Putamen (tissue), 1 donor: ENCODE measurements at regions not wholly inside any gene's neighbourhood (a gene's known extent, or its start where the extent isn't known, plus 50 kb on each side); places are given as distances from the start of the nearest gene placed in this dataset.
"Not testable (repeated sequence)": the region's sequence is repeated elsewhere in the genome, so short reads cannot be mapped to it uniquely, and the experiment has no call there.

Experiments
- DNase-seq: peaks from one replicate; pipeline ENCODE4 v3.0.0-alpha.2; 2016; ENCODE audit warnings: low spot score

- DNase-seq = no peak
Observed at GRCh38 chr2:184203661-184204060, 394.7 kb upstream of the ZNF804A start.

GRCh38 chr2:184205048-184205596, 393.2 kb upstream of the ZNF804A start:
- DNase-seq = no peak

DNA sequence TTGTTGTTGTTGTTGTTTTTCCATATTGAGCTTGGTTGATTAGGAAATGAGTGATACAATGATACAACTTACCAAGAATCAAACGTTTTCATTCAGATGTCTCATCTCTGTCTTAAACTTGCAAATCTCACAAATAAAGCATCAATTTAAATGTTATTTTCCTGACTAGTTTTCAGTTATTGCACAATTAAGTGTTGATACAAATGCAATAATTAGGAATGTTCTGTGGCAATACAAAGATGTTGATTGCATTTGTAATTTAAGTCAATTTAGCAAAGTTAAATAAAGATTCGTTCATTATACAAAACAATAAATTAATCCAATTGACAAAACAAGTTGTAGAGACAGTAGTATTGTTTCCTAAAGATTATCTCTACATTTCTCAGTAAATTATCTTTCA, 392.3 kb upstream of the ZNF804A start:
- DNase-seq = no peak

DNA sequence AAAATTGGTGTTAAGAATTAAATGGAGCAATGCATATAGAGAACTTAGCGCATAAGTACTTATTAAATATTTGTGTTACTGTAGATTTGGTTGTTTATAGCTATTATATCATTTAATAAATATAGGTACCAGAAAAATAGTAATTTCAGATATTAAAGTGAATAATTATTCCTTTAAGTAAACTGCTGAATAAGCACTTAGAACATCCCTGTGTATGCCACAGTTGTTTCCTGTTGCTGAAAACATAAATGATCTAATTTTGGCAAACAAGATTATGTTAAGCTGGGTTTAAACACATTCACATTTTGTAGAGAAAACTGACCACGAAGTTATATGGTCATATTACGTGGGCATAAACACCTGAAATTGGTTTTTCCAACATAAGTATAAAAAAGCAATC, 388.0 kb upstream of the ZNF804A start:
- no peak for DNase-seq

DNA sequence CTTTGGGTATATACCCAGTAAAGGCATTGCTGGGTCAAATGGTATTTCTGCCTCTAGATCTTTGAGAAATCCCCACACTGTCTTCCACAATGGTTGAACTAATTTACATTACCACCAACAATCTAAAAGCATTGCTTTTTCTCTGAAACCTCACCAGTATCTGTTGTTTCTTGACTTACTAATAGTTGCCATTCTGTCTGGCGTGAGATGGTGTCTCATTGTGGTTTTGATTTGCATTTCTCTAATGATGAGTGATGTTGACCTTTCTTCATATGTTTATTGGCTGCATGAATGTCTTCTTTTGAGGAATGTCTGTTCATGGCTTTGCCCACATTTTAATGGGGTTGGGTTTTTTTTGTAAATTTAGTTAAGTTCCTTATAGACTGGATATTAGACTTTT, 382.6 kb upstream of the ZNF804A start:
- no peak for DNase-seq

- no peak for DNase-seq
Observed at GRCh38 chr2:184256611-184257010, 341.7 kb upstream of the ZNF804A start.

DNA sequence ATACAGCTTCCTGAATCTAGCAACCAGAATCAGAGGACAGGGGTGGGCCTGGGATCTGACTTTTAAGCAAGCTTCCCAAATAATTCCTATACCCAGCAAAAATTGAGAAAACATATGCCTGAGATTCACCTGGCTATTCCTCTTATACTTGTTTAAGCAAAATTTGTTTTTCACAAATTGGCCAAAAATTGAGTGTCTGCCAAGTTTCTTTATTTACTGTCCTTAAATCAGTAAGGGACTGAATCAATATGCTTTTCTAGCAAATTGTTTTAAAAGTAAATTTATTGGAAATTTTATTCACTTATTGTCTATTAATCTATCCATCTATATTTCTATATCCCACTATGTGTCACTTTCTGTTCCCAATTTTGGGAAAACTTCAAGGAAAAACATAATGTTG, 337.0 kb upstream of the ZNF804A start:
- no peak for DNase-seq

DNA sequence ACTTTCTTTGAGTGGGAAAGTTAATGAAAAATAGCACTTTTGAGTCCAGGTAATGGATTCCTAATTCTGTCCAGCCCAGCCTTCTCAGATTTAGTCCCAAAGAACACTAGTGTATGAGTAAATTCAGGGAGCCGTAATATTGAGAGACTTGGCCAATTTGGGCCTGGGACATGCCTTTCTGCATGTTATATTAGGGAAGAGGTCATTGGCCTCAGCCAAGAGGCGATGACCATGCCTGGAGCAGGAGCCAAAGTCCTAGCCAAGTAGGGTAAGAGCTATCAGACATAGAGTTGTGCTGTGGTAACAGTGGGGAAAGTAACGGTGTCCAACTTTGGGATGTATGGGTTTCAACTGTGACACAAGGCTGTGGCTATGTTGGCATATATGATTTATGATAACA, 336.5 kb upstream of the ZNF804A start:
- DNase-seq = no peak

DNA sequence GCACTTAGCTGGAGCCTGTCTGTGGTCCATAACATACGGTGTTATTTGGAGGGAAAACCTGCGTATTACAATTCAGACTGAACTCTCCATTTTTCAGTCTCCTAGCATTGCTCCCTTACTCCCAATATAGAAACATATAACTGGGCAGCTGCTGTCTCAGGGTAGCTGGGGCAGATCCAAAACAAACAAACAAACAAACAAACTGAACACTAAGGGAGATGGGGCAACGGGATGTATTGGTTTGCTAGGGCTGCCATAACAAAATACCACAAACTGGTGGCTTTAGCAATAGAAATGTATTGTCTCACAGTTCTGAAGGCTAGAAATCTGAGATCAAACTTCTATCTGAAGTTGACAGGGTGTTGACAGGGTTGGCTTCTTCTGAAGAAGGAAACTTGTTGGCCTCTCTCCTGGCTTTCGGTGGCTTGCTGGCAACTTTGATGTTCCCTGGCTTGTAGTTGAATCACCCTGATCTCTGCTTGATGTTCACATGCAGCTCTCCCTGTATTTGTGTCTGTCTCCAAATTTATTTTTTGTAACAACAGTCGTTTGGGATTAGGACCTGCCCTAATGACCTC, 329.3 kb upstream of the ZNF804A start:
- DNase-seq = no peak

DNA sequence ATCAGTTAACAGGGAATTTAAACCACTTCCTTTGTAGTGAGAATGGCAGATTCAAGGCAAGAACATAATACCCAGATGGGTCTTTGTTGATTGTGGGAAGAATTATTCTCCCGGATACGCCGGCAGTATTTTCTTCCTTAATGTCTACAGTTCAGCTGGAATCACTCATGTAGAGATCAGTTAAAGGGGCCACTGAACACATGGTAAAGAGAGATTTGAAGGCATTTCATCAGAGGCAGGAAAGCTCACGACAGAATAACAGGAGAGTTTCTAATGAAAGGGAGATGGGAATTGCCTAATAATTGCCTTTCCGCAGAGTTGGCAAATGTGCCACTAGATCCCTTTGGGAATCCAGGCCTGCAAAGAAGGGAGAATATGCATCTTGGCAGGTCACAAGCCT, 327.7 kb upstream of the ZNF804A start:
- no peak for DNase-seq

DNA sequence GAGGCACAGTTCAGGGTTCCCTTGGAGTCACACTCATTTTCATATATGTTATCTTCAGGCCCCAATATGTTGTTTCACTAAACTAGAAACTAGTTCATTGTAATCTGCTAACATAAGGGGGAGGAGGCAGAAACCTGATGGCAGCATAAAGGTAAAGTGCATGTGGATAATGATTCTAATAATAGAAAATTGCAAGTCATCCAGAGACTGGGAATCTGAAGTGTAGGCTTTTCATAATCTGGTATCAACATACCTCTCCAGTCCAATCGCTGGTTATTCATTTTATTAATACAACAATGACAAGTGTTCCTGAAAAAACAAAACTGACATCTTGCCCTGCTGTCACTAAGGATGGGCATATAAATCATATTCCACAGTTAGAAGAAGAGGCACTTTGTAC, 326.3 kb upstream of the ZNF804A start:
- no peak for DNase-seq

DNA sequence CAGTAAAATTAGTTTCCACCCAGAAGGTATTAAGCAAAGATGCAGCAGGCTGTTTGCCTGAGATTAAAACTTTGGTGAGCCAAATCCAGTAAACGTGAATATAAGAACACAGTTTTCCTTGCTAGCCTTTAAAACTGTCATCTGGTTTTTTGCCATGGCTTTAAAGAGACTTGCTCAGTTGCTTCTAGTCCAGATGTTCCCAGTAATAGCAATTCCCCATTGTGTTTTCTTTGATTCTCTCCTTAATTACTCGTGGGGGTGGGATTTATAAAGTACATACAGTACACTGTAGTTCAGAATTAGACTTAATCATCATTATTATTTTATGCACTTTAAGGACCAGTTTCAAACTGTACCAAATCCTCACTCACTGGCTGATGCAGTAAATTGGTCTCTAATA, 303.5 kb upstream of the ZNF804A start:
- no peak for DNase-seq

DNA sequence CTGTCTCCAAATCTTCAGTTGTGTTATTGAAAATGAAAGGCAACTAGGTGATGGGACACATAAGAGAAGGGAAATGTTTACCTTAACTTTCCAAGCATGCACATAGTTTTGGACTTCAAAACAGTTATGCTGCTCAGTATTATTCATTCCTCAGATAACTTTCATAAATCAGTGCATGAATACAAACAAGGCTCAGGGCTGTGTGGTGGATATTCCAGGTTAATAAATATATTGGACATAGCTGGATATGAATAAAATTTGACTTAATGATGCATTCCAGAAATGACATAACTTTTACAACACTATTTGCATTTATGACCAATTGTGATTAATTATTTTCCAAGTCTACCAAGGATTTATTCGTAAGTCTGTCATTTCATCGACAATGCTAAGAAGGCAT, 301.2 kb upstream of the ZNF804A start:
- no peak for DNase-seq

- no peak for DNase-seq
Observed at GRCh38 chr2:184302506-184302905, 295.8 kb upstream of the ZNF804A start.

- no peak for DNase-seq
Observed at GRCh38 chr2:184304006-184304405, 294.3 kb upstream of the ZNF804A start.

GRCh38 chr2:184305105-184305504, 293.2 kb upstream of the ZNF804A start:
- no peak for DNase-seq

DNA sequence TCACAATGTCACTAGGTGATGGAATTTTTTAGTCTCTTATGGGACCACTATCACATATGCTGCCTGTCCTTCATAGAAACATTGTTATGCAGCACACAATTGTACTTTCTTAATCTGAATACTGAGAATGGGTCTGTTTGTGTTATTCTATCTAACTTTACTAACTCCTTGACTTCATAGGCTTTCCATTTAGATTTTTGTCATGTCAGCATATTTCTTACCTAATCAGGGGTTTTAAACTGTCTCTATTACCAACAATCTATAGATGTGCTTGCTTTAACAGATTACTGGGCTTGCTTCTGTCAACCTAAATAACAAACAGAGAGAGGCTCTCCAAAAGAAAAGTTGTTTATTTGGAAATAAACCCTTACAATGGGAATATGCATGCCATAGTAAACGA, 289.6 kb upstream of the ZNF804A start:
- DNase-seq = no peak

- DNase-seq = no peak
Observed at GRCh38 chr2:184312970-184313369, 285.4 kb upstream of the ZNF804A start.

DNA sequence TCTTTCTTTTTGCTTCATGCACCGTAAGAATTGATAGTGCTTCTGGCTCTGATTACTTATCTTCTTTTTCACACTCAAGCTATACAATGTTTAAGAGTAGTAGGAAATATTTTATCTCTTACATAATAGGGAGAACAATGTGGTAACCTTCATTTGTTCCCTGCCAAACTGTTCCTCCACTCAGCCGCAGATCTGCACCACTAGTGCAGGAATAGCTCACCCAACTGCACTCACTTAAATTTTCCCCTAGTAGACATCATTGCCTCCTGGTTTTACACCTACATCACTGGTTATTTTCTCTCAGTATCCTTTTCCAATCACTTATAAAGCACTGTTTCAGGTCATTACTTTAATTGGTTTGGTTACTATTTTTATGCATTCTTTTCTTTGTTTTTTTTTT, 283.5 kb upstream of the ZNF804A start:
- DNase-seq = no peak

DNA sequence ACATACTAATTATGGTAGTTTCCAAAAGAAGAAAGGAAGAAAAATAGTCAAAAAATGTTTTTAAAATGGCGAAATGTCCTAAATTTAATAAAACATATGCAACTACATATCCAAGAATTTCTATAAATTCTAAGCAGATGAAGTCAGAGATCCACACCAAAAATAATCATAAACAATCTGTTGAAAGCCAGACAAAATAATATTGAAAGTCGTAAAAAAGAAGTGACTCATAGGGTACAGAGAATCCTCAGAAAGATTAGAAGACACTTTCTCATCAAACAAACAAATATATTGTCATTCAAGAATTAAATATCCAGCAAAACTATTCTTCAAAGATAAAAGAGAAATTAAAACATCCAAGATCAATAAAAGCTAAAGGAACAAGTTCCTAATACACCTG, 281.4 kb upstream of the ZNF804A start:
- no peak for DNase-seq

DNA sequence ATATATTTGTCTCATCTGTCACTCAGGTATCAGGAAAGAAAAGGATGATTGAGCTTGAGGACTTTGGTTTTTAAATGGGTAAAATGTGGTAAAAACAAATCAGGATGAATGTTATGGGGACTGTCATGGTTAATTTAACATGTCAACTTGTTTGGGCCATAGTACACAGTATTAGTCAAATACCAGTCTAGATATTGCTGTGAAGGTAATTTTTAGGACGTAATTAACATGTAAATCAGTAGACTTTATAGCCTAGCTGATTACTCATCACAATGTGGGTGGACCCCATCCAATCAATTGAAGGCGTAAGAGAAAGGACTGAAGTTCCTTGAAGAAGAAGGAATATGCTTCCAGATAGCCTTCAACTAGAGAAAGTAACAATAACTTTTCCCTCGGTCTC, 275.7 kb upstream of the ZNF804A start:
- no peak for DNase-seq

GRCh38 chr2:184326066-184326465, 272.3 kb upstream of the ZNF804A start:
- DNase-seq = no peak

- not testable (repeated sequence) for DNase-seq
Observed at GRCh38 chr2:184327805-184328204, 270.5 kb upstream of the ZNF804A start.

GRCh38 chr2:184330561-184330960, 267.8 kb upstream of the ZNF804A start:
- DNase-seq = not testable (repeated sequence)

DNA sequence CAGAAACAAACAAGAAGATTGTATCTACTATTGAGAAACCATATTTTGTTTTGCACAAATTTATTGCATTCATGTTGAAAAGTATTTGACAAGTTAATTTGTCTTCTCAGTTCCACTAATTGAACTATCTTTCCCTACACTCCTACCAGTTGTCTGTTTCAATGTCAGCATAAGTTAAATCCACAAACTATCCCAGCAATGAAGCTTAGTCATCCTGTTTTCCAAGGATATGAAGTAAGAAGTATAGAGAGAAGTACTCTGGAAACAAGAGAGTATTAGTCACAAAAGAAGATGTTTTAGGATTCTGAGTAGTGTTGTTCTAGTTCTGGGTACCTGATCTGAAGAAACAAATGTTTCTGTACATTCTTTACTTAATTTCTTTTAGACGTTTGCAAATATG, 261.6 kb upstream of the ZNF804A start:
- no peak for DNase-seq
